AG10803 (cell line): ENCODE measurements at regions not wholly inside any gene's neighbourhood (a gene's known extent, or its start where the extent isn't known, plus 50 kb on each side); places are given as distances from the start of the nearest gene placed in this dataset.

Source experiments
- DNase-seq: peaks from one replicate; pipeline ENCODE4 v3.0.0; 2010; ENCODE audit warnings: low read depth
- H3K4me3 ChIP-seq: 2 replicates; pipeline ENCODE4 v1.5.1; 2011; ENCODE audit warnings: mild to moderate bottlenecking, low read length, control low read depth
- CTCF ChIP-seq: conservative IDR thresholded peaks from 2 replicates; pipeline ENCODE4 v1.5.1; 2011; ENCODE audit warnings: mild to moderate bottlenecking, low read length, control low read depth, inconsistent platforms

- no peak overlapping the region for H3K4me3 ChIP-seq
- peak; percentile 75 for DNase-seq
- TF ChIP-seq CTCF = peak; percentile 88
Observed at GRCh38 chr14:25150934-25151790, 101.2 kb upstream of the STXBP6 start.

- H3K4me3 ChIP-seq = no peak overlapping the region
- no peak for TF ChIP-seq CTCF
- DNase-seq = no peak
Observed at GRCh38 chr14:25150401-25150800, 100.5 kb upstream of the STXBP6 start.

GRCh38 chr14:25140411-25140810, 90.5 kb upstream of the STXBP6 start:
- no peak for DNase-seq
- TF ChIP-seq CTCF = no peak
- no peak overlapping the region for H3K4me3 ChIP-seq

- no peak overlapping the region for H3K4me3 ChIP-seq
- TF ChIP-seq CTCF = no peak
- no peak for DNase-seq
Observed at GRCh38 chr14:25136811-25137210, 86.9 kb upstream of the STXBP6 start.

DNA sequence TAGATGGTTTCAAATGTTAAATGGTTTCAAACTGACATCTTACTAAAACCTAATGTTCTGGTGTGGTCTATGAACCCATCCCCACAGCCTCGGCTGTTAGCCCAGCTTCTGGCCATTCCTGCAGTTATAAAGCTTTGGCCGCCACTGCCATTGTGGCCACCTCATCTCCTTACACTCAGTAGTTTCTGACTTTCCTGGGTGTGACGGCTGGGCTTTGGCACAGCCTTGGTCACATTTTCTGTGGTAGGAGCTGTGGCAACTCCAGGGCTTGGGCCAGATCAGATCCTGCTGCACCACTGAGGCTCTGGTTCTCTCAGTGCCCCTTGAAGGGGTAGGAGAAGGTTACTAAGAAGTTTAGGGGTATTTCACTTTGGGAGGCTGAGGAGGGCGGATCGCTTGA, 84.2 kb upstream of the STXBP6 start:
- DNase-seq = no peak
- H3K4me3 ChIP-seq = no peak overlapping the region
- no peak for TF ChIP-seq CTCF

GRCh38 chr14:25132732-25133422, 82.9 kb upstream of the STXBP6 start:
- peak; percentile 62 for DNase-seq
- TF ChIP-seq CTCF = peak; percentile 91
- no peak overlapping the region for H3K4me3 ChIP-seq

GRCh38 chr14:25132094-25132493, 82.1 kb upstream of the STXBP6 start:
- no peak overlapping the region for H3K4me3 ChIP-seq
- no peak for DNase-seq
- no peak for TF ChIP-seq CTCF
